Skeletal muscle tissue (tissue), 3 donors: ENCODE measurements at regions not wholly inside any gene's neighbourhood (a gene's known extent, or its start where the extent isn't known, plus 50 kb on each side); places are given as distances from the start of the nearest gene placed in this dataset.

Source experiments
- H3K27ac ChIP-seq: one replicate; pipeline ENCODE4 v1.7.0; 2013; ENCODE audit warnings: mild to moderate bottlenecking, low read depth, low read length, inconsistent platforms
- H3K27me3 ChIP-seq, 3 donors: one replicate each; pipeline ENCODE4 v1.7.0; 2013; ENCODE audit warnings: low read length in 3 of 3; ENCODE audit not compliant: control insufficient read depth in 3 of 3, insufficient read depth in 3 of 3
- H3K36me3 ChIP-seq, 3 donors: one replicate each; pipeline ENCODE4 v1.7.0; 2013; ENCODE audit warnings: low read length in 3 of 3; ENCODE audit not compliant: control insufficient read depth in 3 of 3, insufficient read depth in 3 of 3
- H3K4me1 ChIP-seq, 3 donors: one replicate each; pipeline ENCODE4 v1.7.0; 2013; ENCODE audit warnings: low read length in 3 of 3, mild to moderate bottlenecking in 3 of 3; ENCODE audit not compliant: control insufficient read depth in 3 of 3, insufficient read depth in 3 of 3
- H3K4me3 ChIP-seq, 3 donors: one replicate each; pipeline ENCODE4 v1.7.0; 2013; ENCODE audit warnings: low read length in 3 of 3
- H3K9ac ChIP-seq, 3 donors: one replicate each; pipeline ENCODE4 v1.7.0; 2013; ENCODE audit warnings: low read length in 3 of 3, mild to moderate bottlenecking in 3 of 3, moderate library complexity in 2 of 3, low read depth in 1 of 3
- H3K9me3 ChIP-seq, 3 donors: one replicate each; pipeline ENCODE4 v1.7.0; 2013; ENCODE audit warnings: low read length in 3 of 3; ENCODE audit not compliant: control insufficient read depth in 3 of 3
- donor health status: Osteomylitis.

GRCh38 chr3:5063724-5064123 lies 58.4 kb upstream of the ARL8B start:
- H3K4me3 ChIP-seq = no peak overlapping the region
- H3K9me3 ChIP-seq = no peaks in the 10 kb centered on the region
- H3K27me3 ChIP-seq = no peaks in the 10 kb centered on the region
- H3K4me1 ChIP-seq = no peaks in the 10 kb centered on the region
- H3K27ac ChIP-seq = no peak overlapping the region
- no peaks in the 10 kb centered on the region for H3K36me3 ChIP-seq
- H3K9ac ChIP-seq = no peak overlapping the region

- H3K4me1 ChIP-seq = peaks cover 0 to 12% (median 10%) of the 10 kb centered on the region in 3 donors
- no peak overlapping the region for H3K9ac ChIP-seq
- no peaks in the 10 kb centered on the region for H3K27me3 ChIP-seq
- no peak overlapping the region for H3K27ac ChIP-seq
- no peaks in the 10 kb centered on the region for H3K9me3 ChIP-seq
- no peaks in the 10 kb centered on the region for H3K36me3 ChIP-seq
- no peak overlapping the region for H3K4me3 ChIP-seq
Observed at GRCh38 chr3:5068531-5069050, 53.5 kb upstream of the ARL8B start.

GRCh38 chr3:5069627-5070026 lies 52.5 kb upstream of the ARL8B start:
- H3K9ac ChIP-seq = no peak overlapping the region
- H3K27ac ChIP-seq = no peak overlapping the region
- no peaks in the 10 kb centered on the region for H3K27me3 ChIP-seq
- H3K4me3 ChIP-seq = no peak overlapping the region
- no peaks in the 10 kb centered on the region for H3K36me3 ChIP-seq
- H3K4me1 ChIP-seq = peaks cover 0 to 12% (median 10%) of the 10 kb centered on the region in 3 donors
- H3K9me3 ChIP-seq = no peaks in the 10 kb centered on the region

GRCh38 chr3:5071061-5071460 lies 51.0 kb upstream of the ARL8B start:
- H3K27ac ChIP-seq = no peak overlapping the region
- no peak overlapping the region for H3K4me3 ChIP-seq
- no peaks in the 10 kb centered on the region for H3K36me3 ChIP-seq
- H3K4me1 ChIP-seq = peaks cover 0 to 12% (median 10%) of the 10 kb centered on the region in 3 donors
- no peaks in the 10 kb centered on the region for H3K27me3 ChIP-seq
- H3K9me3 ChIP-seq = no peaks in the 10 kb centered on the region
- no peak overlapping the region for H3K9ac ChIP-seq

- no peak overlapping the region for H3K9ac ChIP-seq
- H3K9me3 ChIP-seq = no peaks in the 10 kb centered on the region
- peaks cover 0 to 12% (median 10%) of the 10 kb centered on the region in 3 donors for H3K4me1 ChIP-seq
- no peak overlapping the region for H3K4me3 ChIP-seq
- H3K27ac ChIP-seq = no peak overlapping the region
- H3K27me3 ChIP-seq = no peaks in the 10 kb centered on the region
- H3K36me3 ChIP-seq = no peaks in the 10 kb centered on the region
Observed at GRCh38 chr3:5072100-5072816, 49.8 kb upstream of the ARL8B start.
